ENCODE measurements at regions not wholly inside any gene's neighbourhood (a gene's known extent, or its start where the extent isn't known, plus 50 kb on each side); places are given as distances from the start of the nearest gene placed in this dataset.

DNA sequence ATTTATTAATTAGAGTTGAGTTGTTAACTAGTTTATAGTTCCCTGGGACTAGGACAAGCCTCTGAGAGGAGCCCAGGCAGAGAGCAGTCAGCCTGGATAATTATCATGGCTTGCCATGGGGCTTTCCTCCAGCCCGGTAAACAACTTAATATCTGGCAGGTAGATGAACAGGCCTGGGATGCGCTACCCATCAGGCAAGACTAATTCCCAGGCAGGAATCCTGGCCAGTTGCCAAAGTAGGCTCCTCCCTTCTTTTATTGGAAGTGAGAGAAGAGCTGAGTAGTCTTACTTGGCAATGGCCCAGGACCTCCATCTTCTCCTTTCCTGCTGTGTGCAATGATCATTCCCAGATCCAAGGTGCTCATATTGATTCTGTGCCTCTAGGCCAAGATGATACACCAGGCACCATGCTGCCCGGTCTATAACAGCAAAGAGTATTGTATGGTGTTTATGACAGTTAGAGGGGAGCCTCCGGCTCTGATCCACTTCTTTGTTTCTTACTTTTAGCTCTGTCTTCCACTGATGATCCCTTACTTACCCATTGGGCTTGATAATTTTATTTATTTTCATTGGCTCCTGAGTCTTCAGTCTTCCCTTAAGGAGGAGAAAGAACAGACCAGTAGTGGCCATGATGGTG lies 408.7 kb downstream of the REEP3 start:
- TF ChIP-seq, protein P1, sequence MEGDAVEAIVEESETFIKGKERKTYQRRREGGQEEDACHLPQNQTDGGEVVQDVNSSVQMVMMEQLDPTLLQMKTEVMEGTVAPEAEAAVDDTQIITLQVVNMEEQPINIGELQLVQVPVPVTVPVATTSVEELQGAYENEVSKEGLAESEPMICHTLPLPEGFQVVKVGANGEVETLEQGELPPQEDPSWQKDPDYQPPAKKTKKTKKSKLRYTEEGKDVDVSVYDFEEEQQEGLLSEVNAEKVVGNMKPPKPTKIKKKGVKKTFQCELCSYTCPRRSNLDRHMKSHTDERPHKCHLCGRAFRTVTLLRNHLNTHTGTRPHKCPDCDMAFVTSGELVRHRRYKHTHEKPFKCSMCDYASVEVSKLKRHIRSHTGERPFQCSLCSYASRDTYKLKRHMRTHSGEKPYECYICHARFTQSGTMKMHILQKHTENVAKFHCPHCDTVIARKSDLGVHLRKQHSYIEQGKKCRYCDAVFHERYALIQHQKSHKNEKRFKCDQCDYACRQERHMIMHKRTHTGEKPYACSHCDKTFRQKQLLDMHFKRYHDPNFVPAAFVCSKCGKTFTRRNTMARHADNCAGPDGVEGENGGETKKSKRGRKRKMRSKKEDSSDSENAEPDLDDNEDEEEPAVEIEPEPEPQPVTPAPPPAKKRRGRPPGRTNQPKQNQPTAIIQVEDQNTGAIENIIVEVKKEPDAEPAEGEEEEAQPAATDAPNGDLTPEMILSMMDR (IDR thresholded peaks at IDR 0.05), result no peak
- TF ChIP-seq POLR2A (IDR thresholded peaks at IDR 0.05) (no peak), POLR2AphosphoS5 (IDR thresholded peaks at IDR 0.05) (no peak)
